ENCODE measurements at regions not wholly inside any gene's neighbourhood (a gene's known extent, or its start where the extent isn't known, plus 50 kb on each side); places are given as distances from the start of the nearest gene placed in this dataset.

DNA sequence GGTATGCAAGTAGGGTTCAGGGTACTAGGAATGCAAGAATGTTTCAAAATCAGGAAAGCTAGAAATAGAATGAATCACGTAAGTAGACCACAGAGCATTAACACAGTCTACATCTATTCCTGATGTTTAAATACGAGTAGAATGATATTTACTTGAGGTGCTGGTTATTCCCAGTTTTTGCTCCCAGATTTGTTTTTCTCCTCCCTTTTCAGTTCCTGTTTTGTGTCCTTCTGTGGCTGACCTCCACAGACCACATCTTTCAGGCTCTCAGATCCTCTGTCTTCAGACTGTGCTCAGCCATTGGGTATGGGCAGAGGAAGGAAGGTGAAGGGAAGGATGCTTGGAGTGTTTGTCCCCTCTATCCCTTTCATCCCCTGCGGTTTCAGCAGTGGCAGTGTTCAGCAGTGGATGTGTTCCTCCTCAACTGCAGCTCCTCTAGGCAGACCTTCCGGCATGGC is 276.6 kb downstream of the ZNF621 start:
- TF ChIP-seq, protein P1, sequence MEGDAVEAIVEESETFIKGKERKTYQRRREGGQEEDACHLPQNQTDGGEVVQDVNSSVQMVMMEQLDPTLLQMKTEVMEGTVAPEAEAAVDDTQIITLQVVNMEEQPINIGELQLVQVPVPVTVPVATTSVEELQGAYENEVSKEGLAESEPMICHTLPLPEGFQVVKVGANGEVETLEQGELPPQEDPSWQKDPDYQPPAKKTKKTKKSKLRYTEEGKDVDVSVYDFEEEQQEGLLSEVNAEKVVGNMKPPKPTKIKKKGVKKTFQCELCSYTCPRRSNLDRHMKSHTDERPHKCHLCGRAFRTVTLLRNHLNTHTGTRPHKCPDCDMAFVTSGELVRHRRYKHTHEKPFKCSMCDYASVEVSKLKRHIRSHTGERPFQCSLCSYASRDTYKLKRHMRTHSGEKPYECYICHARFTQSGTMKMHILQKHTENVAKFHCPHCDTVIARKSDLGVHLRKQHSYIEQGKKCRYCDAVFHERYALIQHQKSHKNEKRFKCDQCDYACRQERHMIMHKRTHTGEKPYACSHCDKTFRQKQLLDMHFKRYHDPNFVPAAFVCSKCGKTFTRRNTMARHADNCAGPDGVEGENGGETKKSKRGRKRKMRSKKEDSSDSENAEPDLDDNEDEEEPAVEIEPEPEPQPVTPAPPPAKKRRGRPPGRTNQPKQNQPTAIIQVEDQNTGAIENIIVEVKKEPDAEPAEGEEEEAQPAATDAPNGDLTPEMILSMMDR (IDR thresholded peaks at IDR 0.05; ENCODE audit: control insufficient read depth, extremely low read depth, insufficient read depth): no peak
- H3K4me3 ChIP-seq (ENCODE audit: low read depth, low read length): no peak overlapping the region
- DNase-seq (ENCODE audit: low read depth): no peak

DNA sequence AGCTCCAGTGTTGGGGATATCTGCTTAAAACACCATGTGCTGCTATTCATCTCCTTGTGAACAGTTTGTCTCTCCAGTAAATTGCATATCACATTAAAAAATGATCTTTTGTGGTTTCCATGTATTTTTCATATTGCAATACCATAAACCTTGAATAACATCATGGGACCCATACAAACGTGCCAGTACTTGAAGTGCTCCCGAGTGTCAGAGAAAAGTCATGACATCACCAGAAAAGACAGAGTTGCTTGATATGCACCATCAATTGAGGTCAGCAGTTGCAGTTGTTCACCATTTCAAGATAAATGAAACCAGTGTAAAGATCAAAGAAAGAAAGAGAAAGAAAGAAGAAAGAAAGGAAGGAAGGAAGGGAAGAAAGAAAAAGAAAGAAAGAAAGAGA is 278.6 kb downstream of the ZNF621 start:
- DNase-seq (ENCODE audit: low read depth): no peak
- no peak overlapping the region for H3K4me3 ChIP-seq (ENCODE audit: low read depth, low read length)
- TF ChIP-seq, protein P1 (IDR thresholded peaks at IDR 0.05; ENCODE audit: control insufficient read depth, extremely low read depth, insufficient read depth): no peak

DNA sequence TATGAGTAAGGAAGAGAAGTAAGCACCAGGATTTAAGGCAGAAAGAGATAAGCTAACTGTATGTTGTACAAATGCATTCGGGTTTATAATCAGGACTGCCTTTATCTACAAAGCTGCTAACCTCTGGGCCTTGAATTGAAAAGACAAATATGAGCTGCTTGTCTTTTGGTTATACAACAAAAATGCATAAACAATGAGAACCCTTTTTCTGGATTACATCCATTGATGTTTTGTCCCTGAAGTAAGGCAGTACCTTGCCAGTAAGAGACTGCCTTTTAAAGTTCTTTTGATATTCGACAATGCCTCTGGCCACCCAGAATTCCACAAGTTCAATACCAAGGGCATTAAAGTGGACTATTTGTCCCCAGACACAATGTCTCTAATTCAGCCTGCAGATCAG is 280.7 kb downstream of the ZNF621 start:
- TF ChIP-seq, protein P1 (IDR thresholded peaks at IDR 0.05; ENCODE audit: control insufficient read depth, extremely low read depth, insufficient read depth): no peak

DNA sequence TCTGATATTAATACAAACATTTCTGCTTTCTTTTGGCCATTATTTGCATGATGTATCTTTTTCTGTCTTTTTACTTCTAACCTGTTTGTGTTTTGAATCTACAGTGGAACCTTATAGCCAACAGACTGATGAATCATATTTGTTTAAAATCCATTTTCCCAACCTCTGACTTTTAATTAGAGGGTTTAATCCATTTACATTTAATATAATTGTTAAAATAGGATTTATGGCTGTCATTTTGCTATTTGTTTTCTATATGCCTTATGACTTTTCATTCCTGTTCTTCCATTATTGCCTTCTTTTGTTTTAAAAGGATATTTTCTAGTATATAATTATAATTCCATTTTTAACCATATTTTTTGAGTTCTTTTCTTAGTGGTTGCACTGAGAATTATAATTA is 286.1 kb downstream of the ZNF621 start:
- DNase-seq (ENCODE audit: low read depth): no peak
- no peak overlapping the region for H3K4me3 ChIP-seq (ENCODE audit: low read depth, low read length)
- TF ChIP-seq, protein P1 (IDR thresholded peaks at IDR 0.05; ENCODE audit: control insufficient read depth, extremely low read depth, insufficient read depth): no peak

More for the DNA sequence above, 280.7 kb downstream of the ZNF621 start:
- DNase-seq (ENCODE audit: low read depth): no peak
- no peak overlapping the region for H3K4me3 ChIP-seq (ENCODE audit: low read depth, low read length)

DNA sequence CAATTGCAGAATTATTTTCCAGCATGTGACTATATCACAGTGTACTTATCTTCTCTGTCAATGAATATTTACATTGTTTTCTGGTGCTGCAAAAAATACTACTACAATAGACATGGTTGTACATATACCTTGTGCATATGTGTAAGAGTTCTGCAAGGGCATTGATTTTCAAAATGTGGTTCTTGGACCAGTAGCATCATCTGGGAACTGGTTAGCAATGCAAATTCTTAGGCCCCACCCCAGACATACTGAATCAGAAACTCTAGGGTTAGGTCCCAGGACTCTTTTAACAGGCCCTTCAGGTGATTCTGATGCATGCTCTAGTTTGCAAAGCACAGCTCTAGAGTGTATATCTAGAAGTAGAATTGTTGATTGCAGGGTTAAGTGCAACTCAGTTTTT is 292.3 kb downstream of the ZNF621 start:
- no peak overlapping the region for H3K4me3 ChIP-seq (ENCODE audit: low read depth, low read length)
- TF ChIP-seq, protein P1 (IDR thresholded peaks at IDR 0.05; ENCODE audit: control insufficient read depth, extremely low read depth, insufficient read depth): no peak
- no peak for DNase-seq (ENCODE audit: low read depth)

DNA sequence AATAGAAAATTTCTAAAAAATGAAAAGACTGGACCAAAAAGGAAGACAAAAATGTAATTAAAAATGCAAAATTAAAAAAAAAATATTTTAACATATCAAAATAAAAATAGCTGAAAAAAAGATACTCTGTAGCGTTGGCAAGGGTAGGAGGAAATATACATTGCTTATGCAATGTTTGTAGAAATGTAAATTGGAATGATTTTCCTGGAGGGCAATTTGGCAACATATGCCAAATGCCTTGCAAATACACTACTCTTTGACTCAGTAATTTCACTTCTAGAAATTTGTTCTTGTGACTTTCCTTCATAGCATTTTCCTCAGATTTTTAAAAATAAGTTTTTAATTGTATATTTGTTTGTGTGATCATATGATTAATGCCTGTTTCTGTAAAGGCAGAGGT is 296.6 kb downstream of the ZNF621 start:
- no peak for DNase-seq (ENCODE audit: low read depth)
- TF ChIP-seq, protein P1 (IDR thresholded peaks at IDR 0.05; ENCODE audit: control insufficient read depth, extremely low read depth, insufficient read depth): no peak
- H3K4me3 ChIP-seq (ENCODE audit: low read depth, low read length): no peak overlapping the region

DNA sequence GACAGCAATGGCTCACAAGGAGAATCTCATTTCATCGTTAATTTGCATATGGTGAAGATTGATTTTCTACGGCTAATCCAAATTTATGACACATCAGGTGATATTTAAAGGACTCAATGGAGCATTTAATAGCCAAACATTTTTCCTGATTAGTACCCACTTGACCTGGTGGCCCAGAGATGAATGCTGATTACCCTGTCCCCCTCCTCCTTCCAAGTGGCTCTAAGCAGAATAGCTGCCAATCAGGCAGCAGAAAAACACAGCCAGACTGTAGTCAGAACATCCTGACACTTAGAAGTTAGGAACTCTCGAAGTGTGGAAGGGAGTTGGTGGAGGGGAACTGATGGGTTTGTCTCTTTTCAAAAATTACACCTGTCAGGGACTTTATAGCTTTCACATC is 302.5 kb downstream of the ZNF621 start:
- H3K4me3 ChIP-seq (ENCODE audit: low read depth, low read length): no peak overlapping the region
- TF ChIP-seq, protein P1 (IDR thresholded peaks at IDR 0.05; ENCODE audit: control insufficient read depth, extremely low read depth, insufficient read depth): no peak
- DNase-seq (ENCODE audit: low read depth): no peak
